Heart left ventricle (tissue), 16 donors: ENCODE measurements at regions not wholly inside any gene's neighbourhood (a gene's known extent, or its start where the extent isn't known, plus 50 kb on each side); places are given as distances from the start of the nearest gene placed in this dataset.

Experiments
- ATAC-seq, 4 donors: fragments of 200-7000 bp; cut with Tn5 transposase; one replicate each; pipeline ENCODE4 v1.9.1; 2020 to 2022; ENCODE audit warnings: moderate library complexity in 4 of 4, mild to moderate bottlenecking in 3 of 4, moderate number of reproducible peaks in 1 of 4
- DNase-seq, 5 donors: peaks; one replicate each; pipeline ENCODE4 v3.0.0-alpha.2; 2020
- H3K27ac ChIP-seq, 12 donors: fragments of 200-600 bp; sonication (generic) in 4 of 12; one replicate each; pipeline versions ENCODE4 v1.5.0 to v1.8.0; 2016 to 2022; ENCODE audit warnings: mild to moderate bottlenecking in 2 of 12
- H3K27me3 ChIP-seq, 9 donors: fragments of 200-600 bp; sonication (generic) in 2 of 9; one replicate each; pipeline versions ENCODE4 v1.5.1 to v1.8.0; 2016 to 2022; ENCODE audit warnings: mild to moderate bottlenecking in 3 of 9
- H3K36me3 ChIP-seq, 9 donors: fragments of 200-600 bp; sonication (generic) in 2 of 9; one replicate each; pipeline versions ENCODE4 v1.5.0 to v1.8.0; 2018 to 2022; ENCODE audit warnings: mild to moderate bottlenecking in 2 of 9
- H3K4me1 ChIP-seq, 12 donors: fragments of 200-600 bp; sonication (generic) in 4 of 12; one replicate each; pipeline versions ENCODE4 v1.5.0 to v1.8.0; 2016 to 2022; ENCODE audit warnings: mild to moderate bottlenecking in 3 of 12
- H3K4me3 ChIP-seq, 12 donors: fragments of 200-600 bp; sonication (generic) in 4 of 12; one replicate each; pipeline versions ENCODE4 v1.5.0 to v1.8.0; 2017 to 2022; ENCODE audit warnings: mild to moderate bottlenecking in 9 of 12, moderate library complexity in 4 of 12
- H3K9me3 ChIP-seq, 12 donors: fragments of 200-600 bp; sonication (generic) in 4 of 12; one replicate each; pipeline versions ENCODE4 v1.5.0 to v1.8.0; 2016 to 2022; ENCODE audit warnings: mild to moderate bottlenecking in 1 of 12
- CTCF ChIP-seq, 12 donors: fragments of 200-600 bp; sonication (generic) in 4 of 12; IDR thresholded peaks; one replicate each; pipeline versions ENCODE4 v1.5.0 to v1.8.0; 2018 to 2022; ENCODE audit warnings: antibody characterized with exemption in 12 of 12, mild to moderate bottlenecking in 5 of 12
- POLR2A ChIP-seq, 2 donors: fragments of 450-650 bp; IDR thresholded peaks; one replicate each; pipeline ENCODE4 v1.6.1; 2017; ENCODE audit warnings: antibody characterized with exemption in 2 of 2, mild to moderate bottlenecking in 2 of 2, moderate library complexity in 2 of 2
- WGBS, 4 donors: extraction: QIAGEN DNeasy Blood & Tissue Kit in 2 of 4; methylation state at CpG; one replicate each; pipeline versions ENCODE4 v1.1.5 to v1.1.7; 2013 to 2018; 5-methylcytosine and 5-hydroxymethylcytosine counted together
- intact Hi-C, 10 donors: fragments of 100-400 bp; cut with DNase I; formaldehyde crosslinking; loops; one replicate each; pipeline versions ENCODE4 v1.11.1 to v1.14.2; 2022
- donor health status: ischemic (EF 13 %, LVEDD 7.1; RV severe dilation, severe dysfunction).
- donor health status: healthy with polysubstance abuse.
- donor health status: DM: no; HTN: yes; CAD: no.
- donor health status: DM: no; HTN: no; CAD: no.
- donor health status: ischemic (EF 25% LVEDD 6.9; RV normal size, moderate dysfunction).
- donor health status: ischemic (EF 25% LVEDD 5.7; RV mildly dilated, moderate dysfunction).
- donor health status: healthy.
- donor health status: DM: yes; HTN: yes; CAD: no.
- donor health status: ischemic (EF 35%, LVEDD 5.7; RV mildly dilated, moderate dysfunction).
- donor health status: nonischemic (EF 11% LVEDD 7.7; RV severe dilation, severe dysfunction).
- donor health status: DM: yes; HTN: yes; CAD: no.
- donor health status: PGD.
- donor health status: ischemic (EF 29% LVEDD 5.4; RV normal size, mild dysfunction).
- donor health status: nonischemic (EF 23%, LVEDD 6.1; RV moderate dilation, normal function).

- no peaks in the 10 kb centered on the region for H3K4me1 ChIP-seq
- no peak overlapping the region for H3K27ac ChIP-seq
- no peak for ATAC-seq
- H3K27me3 ChIP-seq, result no peaks in the 10 kb centered on the region
- no peak for DNase-seq
- H3K36me3 ChIP-seq, result no peaks in the 10 kb centered on the region
- WGBS, 4 donors, result 87 to 89% (median 88%) methylated on average over 3 of the region's 3 CpGs
- no peak overlapping the region for H3K4me3 ChIP-seq
- no peaks in the 10 kb centered on the region for H3K9me3 ChIP-seq
- TF ChIP-seq POLR2A (IDR thresholded peaks at IDR 0.05), result no peak
- intact Hi-C loops, result no loop called here
Measured at GRCh38 chr13:73794755-73795154, 339.4 kb downstream of the KLF12 start.

GRCh38 chr13:73793361-73793760 lies 340.8 kb downstream of the KLF12 start:
- Histone ChIP-seq H3K4me1 (no peaks in the 10 kb centered on the region), H3K9me3 (no peaks in the 10 kb centered on the region), H3K36me3 (no peaks in the 10 kb centered on the region), H3K27me3 (no peaks in the 10 kb centered on the region), H3K4me3 (no peak overlapping the region), H3K27ac (no peak overlapping the region)
- intact Hi-C loops, result no loop called here
- ATAC-seq (no peak), DNase-seq (no peak)
- TF ChIP-seq CTCF (IDR thresholded peaks at IDR 0.05), result no peak
- no peak for TF ChIP-seq POLR2A (IDR thresholded peaks at IDR 0.05)

- no peaks in the 10 kb centered on the region for H3K9me3 ChIP-seq
- no peak overlapping the region for H3K4me3 ChIP-seq
- no peak for ATAC-seq
- no peaks in the 10 kb centered on the region for H3K27me3 ChIP-seq
- WGBS, 4 donors, result 78 to 86% (median 82%) methylated on average over 5 of the region's 5 CpGs
- no peaks in the 10 kb centered on the region for H3K36me3 ChIP-seq
- no peak overlapping the region for H3K27ac ChIP-seq
- no peak for DNase-seq
- TF ChIP-seq CTCF (IDR thresholded peaks at IDR 0.05) (no peak), POLR2A (IDR thresholded peaks at IDR 0.05) (no peak)
- no peaks in the 10 kb centered on the region for H3K4me1 ChIP-seq
- intact Hi-C loops, result no loop called here
Measured at GRCh38 chr13:73792796-73793195, 341.4 kb downstream of the KLF12 start.

- DNase-seq (no peak), ATAC-seq (peak in 1 of 4 donors; percentile 16)
- peaks cover 0 to 7% (median 0%) of the 10 kb centered on the region in 9 donors for H3K36me3 ChIP-seq
- no peaks in the 10 kb centered on the region for H3K27me3 ChIP-seq
- no peak for TF ChIP-seq CTCF (IDR thresholded peaks at IDR 0.05)
- TF ChIP-seq POLR2A (IDR thresholded peaks at IDR 0.05), result no peak
- no peak overlapping the region for H3K4me3 ChIP-seq
- H3K4me1 ChIP-seq, result peaks cover 0 to 11% (median 2%) of the 10 kb centered on the region in 12 donors
- H3K27ac ChIP-seq, result no peak overlapping the region
- 71 to 76% (median 73%) methylated on average over 6 of the region's 6 CpGs for WGBS, 4 donors
- intact Hi-C loops, result no loop called here
- H3K9me3 ChIP-seq, result no peaks in the 10 kb centered on the region
Measured at GRCh38 chr13:73782450-73783449, 351.5 kb downstream of the KLF12 start.
